T-helper 17 cell (primary cell): ENCODE measurements at regions not wholly inside any gene's neighbourhood (a gene's known extent, or its start where the extent isn't known, plus 50 kb on each side); places are given as distances from the start of the nearest gene placed in this dataset.
A peak's percentile ranks its signal among the peaks of the same experiment; 100 is the strongest.

Source experiments
- ATAC-seq: fragments of 150-1000 bp; cut with Tn5 transposase; 2 replicates; pipeline ENCODE4 v1.10.0; 2021; ENCODE audit warnings: mild to moderate bottlenecking, moderate library complexity
- DNase-seq, 3 donors: peaks; one replicate each; pipeline versions ENCODE4 v3.0.0 to v3.0.0-alpha.2; 2020 to 2021
- H3K9me3 ChIP-seq: one replicate; pipeline ENCODE4 v1.7.0; 2013; ENCODE audit warnings: low read length, mild to moderate bottlenecking; ENCODE audit not compliant: control insufficient read depth, poor library complexity, severe bottlenecking
- H3K27ac Mint-ChIP-seq: one replicate; pipeline ENCODE4 v1.8.0; 2022; ENCODE audit warnings: mild to moderate bottlenecking, moderate library complexity, mixed read lengths
- H3K27me3 Mint-ChIP-seq: one replicate; pipeline ENCODE4 v1.8.0; 2022; ENCODE audit warnings: mixed read lengths
- H3K36me3 Mint-ChIP-seq: one replicate; pipeline ENCODE4 v1.8.0; 2022; ENCODE audit warnings: low read depth, mixed read lengths
- H3K4me1 Mint-ChIP-seq: one replicate; pipeline ENCODE4 v1.8.0; 2022; ENCODE audit warnings: mild to moderate bottlenecking, mixed read lengths
- H3K4me3 Mint-ChIP-seq: one replicate; pipeline ENCODE4 v1.8.0; 2022; ENCODE audit warnings: mild to moderate bottlenecking, moderate library complexity, mixed read lengths

GRCh38 chr12:13880613-13881012, 100.8 kb downstream of the GRIN2B start:
- no peaks in the 10 kb centered on the region for H3K9me3 ChIP-seq
- Mint-ChIP-seq H3K27me3 (peaks cover 12% of the 10 kb centered on the region), H3K27ac (no peak overlapping the region), H3K4me1 (no peaks in the 10 kb centered on the region), H3K4me3 (no peak overlapping the region), H3K36me3 (peaks cover 2% of the 10 kb centered on the region)
- ATAC-seq (no peak), DNase-seq (no peak)

GRCh38 chr12:13875744-13876143, 105.7 kb downstream of the GRIN2B start:
- H3K27me3 Mint-ChIP-seq = peaks cover 10% of the 10 kb centered on the region
- H3K4me3 Mint-ChIP-seq = no peak overlapping the region
- no peaks in the 10 kb centered on the region for H3K36me3 Mint-ChIP-seq
- no peaks in the 10 kb centered on the region for H3K9me3 ChIP-seq
- DNase-seq (no peak), ATAC-seq (no peak)
- no peak overlapping the region for H3K27ac Mint-ChIP-seq
- no peaks in the 10 kb centered on the region for H3K4me1 Mint-ChIP-seq

- Mint-ChIP-seq H3K27ac (no peak overlapping the region), H3K4me3 (no peak overlapping the region), H3K27me3 (peaks cover 56% of the 10 kb centered on the region), H3K36me3 (peaks cover 2% of the 10 kb centered on the region), H3K4me1 (no peaks in the 10 kb centered on the region)
- ATAC-seq (no peak), DNase-seq (no peak)
- H3K9me3 ChIP-seq = no peaks in the 10 kb centered on the region
Measured at GRCh38 chr12:13870255-13870654, 111.1 kb downstream of the GRIN2B start.

GRCh38 chr12:13864081-13864673, 117.2 kb downstream of the GRIN2B start:
- Mint-ChIP-seq H3K27me3 (peaks cover 66% of the 10 kb centered on the region), H3K36me3 (peaks cover 2% of the 10 kb centered on the region), H3K4me1 (no peaks in the 10 kb centered on the region), H3K4me3 (no peak overlapping the region), H3K27ac (no peak overlapping the region)
- no peaks in the 10 kb centered on the region for H3K9me3 ChIP-seq
- ATAC-seq (no peak), DNase-seq (peak in 2 of 3 donors; percentile 8 to 12)

- H3K27me3 Mint-ChIP-seq = peaks cover 19% of the 10 kb centered on the region
- no peaks in the 10 kb centered on the region for H3K4me1 Mint-ChIP-seq
- no peaks in the 10 kb centered on the region for H3K36me3 Mint-ChIP-seq
- ATAC-seq = no peak
- H3K9me3 ChIP-seq = no peaks in the 10 kb centered on the region
- H3K27ac Mint-ChIP-seq = no peak overlapping the region
- no peak for DNase-seq
- H3K4me3 Mint-ChIP-seq = no peak overlapping the region
Measured at GRCh38 chr12:13857750-13858149, 123.7 kb downstream of the GRIN2B start.

- no peak overlapping the region for H3K4me3 Mint-ChIP-seq
- H3K27ac Mint-ChIP-seq = no peak overlapping the region
- H3K4me1 Mint-ChIP-seq = no peaks in the 10 kb centered on the region
- H3K36me3 Mint-ChIP-seq = no peaks in the 10 kb centered on the region
- peaks cover 6% of the 10 kb centered on the region for H3K27me3 Mint-ChIP-seq
- ATAC-seq (no peak), DNase-seq (no peak)
- H3K9me3 ChIP-seq = no peaks in the 10 kb centered on the region
Measured at GRCh38 chr12:13853471-13853870, 127.9 kb downstream of the GRIN2B start.

- no peaks in the 10 kb centered on the region for H3K4me1 Mint-ChIP-seq
- DNase-seq (no peak), ATAC-seq (no peak)
- H3K36me3 Mint-ChIP-seq = no peaks in the 10 kb centered on the region
- no peak overlapping the region for H3K4me3 Mint-ChIP-seq
- H3K9me3 ChIP-seq = no peaks in the 10 kb centered on the region
- H3K27ac Mint-ChIP-seq = no peak overlapping the region
- H3K27me3 Mint-ChIP-seq = peaks cover 6% of the 10 kb centered on the region
Measured at GRCh38 chr12:13851828-13852227, 129.6 kb downstream of the GRIN2B start.

- H3K9me3 ChIP-seq = no peaks in the 10 kb centered on the region
- Mint-ChIP-seq H3K36me3 (no peaks in the 10 kb centered on the region), H3K27ac (no peak overlapping the region), H3K4me3 (no peak overlapping the region), H3K4me1 (no peaks in the 10 kb centered on the region), H3K27me3 (peaks cover 10% of the 10 kb centered on the region)
- DNase-seq (no peak), ATAC-seq (no peak)
Measured at GRCh38 chr12:13849456-13849855, 131.9 kb downstream of the GRIN2B start.

GRCh38 chr12:13843841-13844240, 137.6 kb downstream of the GRIN2B start:
- H3K4me3 Mint-ChIP-seq = no peak overlapping the region
- no peaks in the 10 kb centered on the region for H3K9me3 ChIP-seq
- no peaks in the 10 kb centered on the region for H3K36me3 Mint-ChIP-seq
- DNase-seq (no peak), ATAC-seq (no peak)
- H3K4me1 Mint-ChIP-seq = no peaks in the 10 kb centered on the region
- H3K27ac Mint-ChIP-seq = no peak overlapping the region
- peaks cover 13% of the 10 kb centered on the region for H3K27me3 Mint-ChIP-seq

GRCh38 chr12:13841358-13841757, 140.0 kb downstream of the GRIN2B start:
- H3K27me3 Mint-ChIP-seq = peaks cover 30% of the 10 kb centered on the region
- no peak overlapping the region for H3K4me3 Mint-ChIP-seq
- H3K27ac Mint-ChIP-seq = no peak overlapping the region
- ATAC-seq (no peak), DNase-seq (no peak)
- no peaks in the 10 kb centered on the region for H3K9me3 ChIP-seq
- no peaks in the 10 kb centered on the region for H3K36me3 Mint-ChIP-seq
- no peaks in the 10 kb centered on the region for H3K4me1 Mint-ChIP-seq

- DNase-seq (no peak), ATAC-seq (no peak)
- H3K36me3 Mint-ChIP-seq = no peaks in the 10 kb centered on the region
- H3K9me3 ChIP-seq = no peaks in the 10 kb centered on the region
- H3K4me1 Mint-ChIP-seq = no peaks in the 10 kb centered on the region
- peaks cover 26% of the 10 kb centered on the region for H3K27me3 Mint-ChIP-seq
- H3K27ac Mint-ChIP-seq = no peak overlapping the region
- no peak overlapping the region for H3K4me3 Mint-ChIP-seq
Measured at GRCh38 chr12:13839365-13840336, 141.8 kb downstream of the GRIN2B start.

GRCh38 chr12:13836099-13836498, 145.3 kb downstream of the GRIN2B start:
- Mint-ChIP-seq H3K4me3 (no peak overlapping the region), H3K27ac (no peak overlapping the region), H3K27me3 (peaks cover 21% of the 10 kb centered on the region), H3K36me3 (no peaks in the 10 kb centered on the region), H3K4me1 (no peaks in the 10 kb centered on the region)
- ATAC-seq (no peak), DNase-seq (no peak)
- no peaks in the 10 kb centered on the region for H3K9me3 ChIP-seq

- H3K9me3 ChIP-seq = no peaks in the 10 kb centered on the region
- Mint-ChIP-seq H3K27me3 (peaks cover 17% of the 10 kb centered on the region), H3K4me1 (no peaks in the 10 kb centered on the region), H3K36me3 (no peaks in the 10 kb centered on the region), H3K4me3 (no peak overlapping the region), H3K27ac (no peak overlapping the region)
- DNase-seq (no peak), ATAC-seq (no peak)
Measured at GRCh38 chr12:13835652-13836051, 145.8 kb downstream of the GRIN2B start.

- no peaks in the 10 kb centered on the region for H3K36me3 Mint-ChIP-seq
- H3K9me3 ChIP-seq = no peaks in the 10 kb centered on the region
- no peak overlapping the region for H3K27ac Mint-ChIP-seq
- DNase-seq (no peak), ATAC-seq (no peak)
- H3K4me3 Mint-ChIP-seq = no peak overlapping the region
- H3K27me3 Mint-ChIP-seq = peaks cover 17% of the 10 kb centered on the region
- no peaks in the 10 kb centered on the region for H3K4me1 Mint-ChIP-seq
Measured at GRCh38 chr12:13834241-13834640, 147.2 kb downstream of the GRIN2B start.
